ENCODE measurements at regions not wholly inside any gene's neighbourhood (a gene's known extent, or its start where the extent isn't known, plus 50 kb on each side); places are given as distances from the start of the nearest gene placed in this dataset.
"Not testable (repeated sequence)": the region's sequence is repeated elsewhere in the genome, so short reads cannot be mapped to it uniquely, and the experiment has no call there.

DNA sequence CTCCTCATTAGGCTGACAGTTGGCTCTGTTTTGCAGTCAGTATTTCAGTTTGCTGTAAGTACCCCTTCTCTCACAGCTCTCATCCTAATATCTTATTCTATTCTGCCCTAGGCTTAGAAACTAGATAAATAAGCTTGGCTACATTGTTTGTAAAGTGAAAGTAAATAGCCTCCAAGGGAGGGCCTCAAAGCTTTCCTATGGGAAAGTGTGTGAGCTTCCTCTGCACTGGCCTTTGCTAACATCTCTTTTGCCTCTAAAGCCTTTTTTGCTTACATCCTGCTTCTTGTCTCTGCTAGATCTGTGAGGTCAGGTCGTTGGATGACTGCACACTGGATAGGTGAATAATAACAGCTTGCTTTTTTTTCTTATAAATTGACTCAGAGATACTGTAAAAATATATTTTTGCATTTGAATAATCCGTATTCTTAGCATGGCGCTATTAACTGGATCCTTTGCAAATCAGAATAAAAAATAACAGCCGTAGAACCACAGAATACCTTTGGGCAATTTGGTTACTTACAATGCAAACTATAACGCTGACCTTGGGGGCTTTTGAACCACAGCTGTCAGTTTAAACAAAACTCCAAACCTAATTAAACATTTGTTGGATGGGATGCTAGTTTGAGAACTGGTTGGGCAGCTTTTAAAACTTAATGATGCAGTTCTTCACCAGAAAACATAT is 55.1 kb downstream of the TTC6 start:
- no peak for DNase-seq

DNA sequence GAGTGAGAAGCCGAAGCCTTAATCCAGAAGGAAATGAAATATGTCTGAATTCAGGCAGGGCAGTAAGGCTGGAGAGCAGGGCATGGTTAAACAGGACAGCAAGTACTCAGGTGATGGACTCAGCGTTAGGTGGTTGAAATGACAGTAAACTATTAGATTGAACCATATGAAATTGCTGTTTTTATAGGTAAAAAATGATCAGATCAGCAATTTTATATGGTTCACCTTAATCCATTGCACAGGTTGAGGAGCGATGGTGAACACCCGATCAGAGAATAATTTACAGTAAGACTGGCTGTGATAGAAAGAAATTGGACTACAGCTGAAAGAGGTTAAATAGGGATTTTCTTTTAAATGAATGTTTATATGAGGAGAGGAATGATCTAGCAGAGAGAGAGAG is 56.6 kb downstream of the TTC6 start:
- no peak for DNase-seq

DNA sequence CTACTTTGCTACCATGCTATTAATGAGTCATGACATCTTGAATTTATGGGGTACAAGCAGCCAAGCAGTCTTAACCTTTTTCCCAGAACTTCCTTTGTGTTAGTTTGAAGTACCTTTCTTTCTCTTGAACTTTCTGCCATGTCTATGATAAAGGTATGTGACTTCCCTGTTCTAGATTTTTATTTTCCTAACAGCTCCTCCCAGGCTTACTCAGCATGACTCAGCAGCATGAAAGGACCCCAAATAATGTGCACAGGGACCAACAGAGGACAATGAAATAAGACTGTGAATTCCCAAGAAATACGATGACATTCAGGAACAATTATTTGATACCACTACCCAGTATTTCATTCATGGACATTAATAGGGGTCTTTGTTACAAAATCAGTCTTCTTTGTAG is 60.0 kb downstream of the TTC6 start:
- DNase-seq: no peak

DNA sequence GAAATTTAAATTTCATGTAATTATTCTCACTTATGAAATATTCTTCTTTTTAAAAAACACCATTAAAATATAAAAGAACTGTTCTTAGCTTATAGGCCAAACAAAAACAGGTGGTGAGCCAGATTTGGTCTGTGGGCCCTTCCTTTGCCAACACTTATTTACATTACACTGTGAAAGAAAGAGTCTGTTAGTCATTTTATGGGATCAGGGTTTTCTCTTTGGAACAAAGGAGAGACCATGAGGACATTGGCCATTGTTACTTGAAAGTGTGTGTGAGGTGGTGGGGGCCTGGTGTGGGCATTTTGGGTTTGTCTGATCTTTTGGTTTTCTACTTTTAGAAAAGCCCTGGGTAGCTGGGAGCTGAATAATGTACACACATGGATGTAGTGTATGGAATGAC is 62.7 kb downstream of the TTC6 start:
- peak; percentile 7 for DNase-seq

DNA sequence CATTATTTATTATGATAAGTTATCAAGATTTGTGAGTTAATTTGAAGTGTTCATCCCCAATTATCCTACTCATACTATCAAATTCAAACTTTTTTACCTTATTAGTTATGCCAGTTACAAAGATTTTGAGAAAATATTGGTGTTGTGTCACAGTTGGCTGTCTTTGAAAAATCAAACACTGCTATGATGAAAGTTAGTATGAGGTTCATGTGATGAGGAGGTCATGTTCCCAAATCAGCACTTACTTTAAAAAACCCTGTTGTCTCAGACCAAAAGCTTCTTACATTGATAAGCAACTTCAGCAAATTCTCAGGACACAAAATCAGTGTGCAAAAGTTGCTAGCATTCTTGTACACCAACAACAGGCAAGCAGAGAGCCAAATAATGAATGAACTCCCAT is 68.1 kb downstream of the TTC6 start:
- no peak for DNase-seq

DNA sequence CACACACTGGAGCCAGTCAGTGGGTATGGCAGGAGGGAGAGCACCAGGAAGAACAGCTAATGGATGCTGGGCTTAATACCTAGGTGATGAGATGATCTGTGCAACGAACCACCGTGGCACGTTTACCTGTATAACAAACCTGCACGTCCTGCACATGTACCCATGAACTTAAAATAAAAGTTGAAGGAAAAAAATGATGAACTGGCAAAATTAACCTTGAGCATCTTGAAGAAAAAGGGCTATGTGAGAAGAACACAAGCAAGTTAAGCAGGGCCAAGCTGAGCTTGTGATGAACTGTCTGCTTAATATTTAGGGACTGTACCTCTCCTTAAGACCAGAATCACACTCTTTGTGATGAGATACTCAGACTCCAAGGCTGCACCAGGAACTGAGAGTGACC is 70.0 kb downstream of the TTC6 start:
- DNase-seq: no peak

DNA sequence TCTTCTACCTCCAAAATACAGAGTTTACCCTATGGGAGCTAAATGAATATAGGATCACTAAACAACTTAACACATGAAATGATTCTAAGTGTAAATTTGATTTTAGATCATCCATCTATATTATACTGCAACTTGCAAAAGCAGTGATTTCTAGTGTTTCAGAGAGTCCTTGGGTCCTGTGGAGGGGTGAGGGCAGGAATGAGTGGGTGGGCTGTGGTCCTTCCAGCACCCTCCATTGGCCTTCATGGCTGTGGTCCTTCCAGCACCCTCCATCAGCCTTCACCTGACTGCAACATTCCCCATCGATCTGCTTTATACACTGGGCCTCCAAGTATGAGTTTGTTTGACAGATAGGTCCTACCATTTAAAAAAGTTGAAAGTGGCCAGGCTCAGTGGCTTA is 70.5 kb downstream of the TTC6 start:
- no peak for DNase-seq

DNA sequence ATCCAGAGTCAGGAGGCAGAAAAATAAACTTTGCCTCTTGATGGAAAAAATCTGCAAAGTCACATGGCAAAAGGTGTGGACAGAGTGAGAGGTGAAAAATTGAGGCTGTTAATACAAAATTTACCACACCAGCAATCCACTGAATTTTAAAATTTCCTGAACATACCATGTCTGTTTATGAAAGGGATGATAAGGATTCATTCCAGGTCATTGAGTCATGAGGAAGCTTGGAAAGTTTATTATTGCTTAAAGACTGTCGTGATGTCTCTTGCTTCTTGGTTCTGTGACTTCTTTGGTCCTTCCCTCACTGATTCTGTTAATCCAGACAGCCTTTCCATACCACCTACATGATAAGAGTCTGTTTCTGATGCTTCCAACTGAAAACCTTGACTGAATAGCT is 73.2 kb downstream of the TTC6 start:
- DNase-seq: no peak

DNA sequence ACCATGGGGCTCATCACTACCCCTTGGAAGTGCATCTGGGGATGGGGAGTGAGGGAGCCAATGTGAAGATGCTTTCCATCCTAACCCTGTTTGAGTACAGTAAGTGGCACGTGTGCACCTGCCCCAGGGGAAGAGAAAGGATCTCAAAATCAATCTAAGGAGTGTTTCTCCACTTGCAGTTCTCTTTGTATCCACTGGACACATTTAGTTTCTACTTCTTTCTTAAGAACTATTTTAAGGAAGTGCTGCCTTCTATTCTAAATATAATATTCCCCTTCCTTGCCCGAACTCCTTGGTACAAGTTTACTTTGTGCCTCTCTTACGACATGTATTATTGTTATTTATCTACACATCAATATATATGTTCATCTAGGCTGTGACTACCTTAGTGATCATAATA is 73.8 kb downstream of the TTC6 start:
- DNase-seq: no peak

DNA sequence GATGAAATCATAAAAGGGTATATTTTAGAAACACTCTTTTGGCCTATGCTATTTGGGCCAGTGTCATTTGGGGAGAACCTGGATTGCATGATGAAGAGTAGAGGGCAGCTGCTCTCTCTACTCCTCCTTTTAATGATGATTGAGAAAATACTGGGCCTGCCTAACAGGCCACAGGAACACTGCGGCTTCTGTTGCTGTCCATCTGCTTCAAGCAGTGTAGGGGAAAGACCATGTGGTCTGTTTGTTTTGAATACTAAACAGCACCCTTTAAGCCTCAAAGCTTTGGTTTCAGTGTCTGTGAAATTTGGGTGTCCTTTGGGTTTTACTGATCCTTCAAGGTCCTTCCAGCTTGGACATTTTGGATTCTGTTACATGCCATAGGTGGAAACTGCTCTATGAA is 78.0 kb downstream of the TTC6 start:
- DNase-seq: peak; percentile 7

DNA sequence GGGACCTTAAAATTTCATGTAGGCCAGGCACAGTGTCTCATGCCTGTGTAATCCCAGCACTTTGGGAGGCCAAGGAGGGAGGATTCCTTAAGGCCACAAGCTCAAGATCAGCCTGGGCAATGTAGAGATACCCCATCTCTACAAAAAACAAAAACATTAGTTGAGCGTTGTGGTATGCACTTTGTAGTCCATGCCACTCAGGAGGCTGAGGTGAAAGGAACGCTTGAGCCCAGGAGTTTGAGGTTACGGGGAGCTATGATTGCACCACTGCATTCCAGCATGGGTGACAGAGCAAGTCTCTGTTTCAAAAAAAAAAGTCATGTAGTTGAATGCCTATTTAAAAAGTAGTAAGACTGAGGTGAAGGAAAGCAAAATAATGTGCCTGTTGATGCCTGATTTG is 83.5 kb downstream of the TTC6 start:
- no peak for DNase-seq

DNA sequence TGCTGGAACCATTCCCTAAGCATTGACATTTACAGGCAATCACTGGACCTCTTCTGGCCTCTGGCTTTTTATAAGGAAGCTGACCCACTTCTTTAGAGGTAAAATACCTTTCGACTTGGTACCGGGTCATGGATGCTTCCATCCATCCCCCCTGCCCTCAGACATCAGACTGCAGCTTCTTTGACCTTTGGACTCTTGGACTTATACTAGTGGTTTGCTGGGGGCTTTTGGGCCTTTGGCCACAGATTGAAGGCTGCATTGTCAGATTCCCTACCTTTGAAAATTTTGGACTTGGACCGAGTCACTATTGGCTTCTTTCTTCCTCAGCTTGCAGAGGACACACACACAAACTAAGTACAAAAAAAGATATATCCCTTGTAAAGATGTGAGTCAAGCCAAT is 86.1 kb downstream of the TTC6 start:
- no peak for DNase-seq

DNA sequence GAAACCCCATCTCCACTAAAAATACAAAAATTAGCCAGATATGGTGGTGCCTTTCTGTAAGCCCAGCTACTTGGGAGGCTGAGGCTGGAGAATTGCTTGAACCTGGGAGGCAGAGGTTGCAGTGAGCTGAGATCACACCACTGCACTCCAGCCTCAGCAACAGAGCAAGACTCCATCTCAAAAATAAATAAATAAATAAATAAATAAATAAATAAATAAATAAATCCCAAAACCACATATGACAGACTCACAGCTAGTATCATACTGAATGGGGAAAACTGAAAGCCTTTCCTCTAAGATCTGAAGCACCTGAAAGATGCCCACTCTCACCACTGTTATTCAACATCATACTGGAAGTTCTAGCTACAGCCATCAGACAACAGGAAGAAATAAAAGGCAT is 97.3 kb downstream of the TTC6 start:
- not testable (repeated sequence) for DNase-seq

DNA sequence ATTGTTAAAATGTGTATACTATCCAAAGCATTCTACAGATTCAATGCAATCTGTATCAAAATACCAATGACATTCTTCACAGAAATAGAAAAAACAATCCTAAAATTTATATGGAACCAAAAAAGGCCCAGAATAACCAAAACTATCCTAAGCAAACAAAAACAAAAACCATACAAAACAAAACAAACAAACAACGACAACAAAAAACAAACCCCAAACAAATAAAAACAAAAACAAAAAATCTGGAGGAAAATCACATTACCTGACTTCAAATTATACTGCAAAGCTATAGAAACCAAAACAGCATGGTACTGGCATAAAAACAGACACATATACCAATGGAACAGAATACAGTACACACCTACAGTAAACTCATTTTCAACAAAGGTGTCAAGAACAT is 98.0 kb downstream of the TTC6 start:
- not testable (repeated sequence) for DNase-seq

DNA sequence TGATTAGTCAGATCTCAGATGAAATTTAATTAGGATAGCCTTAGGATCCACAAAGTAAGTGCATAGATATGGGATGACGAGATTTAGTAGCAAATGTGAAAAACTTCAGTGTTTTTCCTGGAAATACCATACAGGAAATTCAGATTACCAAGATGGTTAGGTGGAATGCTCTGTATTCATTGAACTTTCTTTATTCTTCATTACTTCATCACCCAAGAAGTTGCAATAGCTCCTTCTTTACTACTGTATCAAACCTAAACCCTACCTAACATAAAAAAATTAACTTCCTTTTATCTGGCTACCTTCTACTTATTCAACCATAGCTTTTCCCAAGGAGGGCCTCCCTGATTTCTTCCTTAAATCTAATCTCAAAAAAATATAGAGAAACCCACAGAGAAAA is 100.4 kb downstream of the TTC6 start:
- no peak for DNase-seq

DNA sequence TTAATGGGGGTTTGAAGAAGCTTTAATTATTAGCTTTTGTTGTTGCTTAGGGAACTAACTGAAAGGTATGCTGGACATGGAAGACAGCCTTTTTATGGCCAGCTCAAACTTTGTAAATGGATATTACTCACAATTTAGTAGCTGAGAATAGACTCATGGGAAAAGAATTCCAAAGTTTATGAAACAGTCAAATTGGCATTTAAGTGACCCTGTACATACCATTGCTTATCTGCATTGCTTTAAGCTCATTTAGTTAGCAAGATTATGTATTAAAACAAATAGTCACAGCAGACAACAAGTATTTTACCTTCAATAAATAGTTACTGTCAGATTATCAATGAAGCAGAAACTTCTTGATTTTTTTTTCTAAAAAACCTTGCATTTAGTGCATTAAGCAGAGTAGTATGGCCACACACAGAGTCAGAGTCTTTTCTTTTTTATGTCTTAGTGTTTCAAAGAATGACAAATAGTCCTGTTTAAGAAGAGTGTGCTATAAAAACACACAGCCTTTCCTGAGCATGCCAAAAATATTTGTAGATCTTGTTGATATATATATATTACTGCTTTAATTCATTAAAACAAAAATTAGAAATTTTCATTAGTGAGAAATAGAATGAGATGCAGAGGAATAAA is 102.2 kb downstream of the TTC6 start:
- DNase-seq: no peak

DNA sequence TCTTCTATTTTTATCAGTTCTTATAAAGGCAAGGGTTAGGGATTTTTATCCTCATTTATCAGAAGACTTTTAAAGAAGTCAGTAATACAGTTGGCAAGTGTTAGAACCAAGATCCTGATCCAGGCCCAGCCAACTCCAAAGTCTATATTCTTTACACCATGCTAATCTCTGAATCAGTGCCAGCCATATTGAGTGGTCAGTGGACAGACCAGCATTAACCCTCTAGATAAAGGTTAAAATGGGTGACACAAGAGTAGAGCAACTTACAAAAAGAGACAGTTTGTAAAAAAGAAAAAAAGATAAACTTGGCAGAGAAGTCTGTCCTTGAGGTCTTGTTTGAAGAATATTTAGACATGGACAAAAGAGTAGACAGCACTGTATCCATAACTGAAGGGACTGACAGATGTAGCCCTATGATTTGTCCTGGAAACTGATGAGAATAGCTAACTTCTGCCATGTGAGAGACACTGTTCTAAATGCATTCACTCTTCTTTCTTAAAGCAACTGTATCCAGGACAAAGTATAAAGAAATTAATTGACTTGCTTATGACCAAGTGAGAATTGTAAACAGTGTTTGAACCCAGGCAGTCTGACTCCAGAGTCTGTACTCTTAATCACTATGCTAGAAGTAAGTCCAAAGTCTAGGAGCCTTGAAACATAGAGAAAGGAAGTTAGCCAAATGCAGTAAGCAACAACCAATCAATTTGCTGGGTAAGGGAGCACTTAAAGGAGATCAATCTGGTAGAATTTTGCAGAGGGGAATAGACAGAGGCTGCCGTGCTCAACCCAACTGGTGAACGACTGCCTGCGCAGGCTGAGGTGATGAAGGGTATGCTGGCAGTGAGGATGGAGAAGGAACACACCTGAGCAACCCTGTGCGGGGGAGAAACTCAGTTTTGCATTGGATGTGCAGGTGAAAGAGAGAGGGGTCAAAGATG is 103.7 kb downstream of the TTC6 start:
- no peak for DNase-seq

DNA sequence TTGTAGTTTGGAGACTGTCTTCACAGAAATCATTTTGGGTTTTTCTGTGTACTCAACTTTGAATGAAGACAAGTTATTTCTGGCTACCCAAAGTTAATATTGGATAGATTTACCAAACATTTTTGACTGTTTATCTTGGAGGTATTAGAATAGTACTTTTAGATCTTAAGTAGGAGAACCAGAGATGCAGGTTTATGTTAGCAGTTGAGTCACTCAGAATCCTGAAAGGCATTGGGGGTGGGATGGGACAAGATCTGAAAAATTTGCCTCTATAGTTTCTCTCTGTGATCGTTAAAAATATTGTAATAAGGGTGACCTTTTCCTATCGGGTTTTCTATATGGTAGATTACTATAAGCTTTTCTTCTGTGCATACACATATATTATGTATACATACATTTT is 112.3 kb downstream of the TTC6 start:
- DNase-seq: no peak

DNA sequence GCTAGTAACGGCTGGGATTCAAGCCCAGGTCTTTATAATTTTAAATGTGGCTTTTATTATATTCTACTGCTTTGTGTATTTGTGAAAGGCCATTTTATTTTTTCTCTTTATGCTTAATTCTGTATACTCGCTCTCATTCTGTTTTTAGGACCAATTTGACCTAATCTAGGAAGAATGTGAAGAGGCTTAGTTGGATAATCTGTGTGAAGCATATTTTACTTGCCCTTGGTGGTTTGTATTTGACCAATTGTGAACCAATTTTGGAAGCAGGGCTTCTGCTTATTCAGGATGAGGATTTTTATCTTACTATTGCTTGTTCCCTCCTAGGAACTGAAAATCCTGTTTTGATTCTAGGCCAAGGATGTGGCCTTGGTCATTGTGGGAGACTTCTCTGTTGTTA is 113.1 kb downstream of the TTC6 start:
- DNase-seq: no peak

DNA sequence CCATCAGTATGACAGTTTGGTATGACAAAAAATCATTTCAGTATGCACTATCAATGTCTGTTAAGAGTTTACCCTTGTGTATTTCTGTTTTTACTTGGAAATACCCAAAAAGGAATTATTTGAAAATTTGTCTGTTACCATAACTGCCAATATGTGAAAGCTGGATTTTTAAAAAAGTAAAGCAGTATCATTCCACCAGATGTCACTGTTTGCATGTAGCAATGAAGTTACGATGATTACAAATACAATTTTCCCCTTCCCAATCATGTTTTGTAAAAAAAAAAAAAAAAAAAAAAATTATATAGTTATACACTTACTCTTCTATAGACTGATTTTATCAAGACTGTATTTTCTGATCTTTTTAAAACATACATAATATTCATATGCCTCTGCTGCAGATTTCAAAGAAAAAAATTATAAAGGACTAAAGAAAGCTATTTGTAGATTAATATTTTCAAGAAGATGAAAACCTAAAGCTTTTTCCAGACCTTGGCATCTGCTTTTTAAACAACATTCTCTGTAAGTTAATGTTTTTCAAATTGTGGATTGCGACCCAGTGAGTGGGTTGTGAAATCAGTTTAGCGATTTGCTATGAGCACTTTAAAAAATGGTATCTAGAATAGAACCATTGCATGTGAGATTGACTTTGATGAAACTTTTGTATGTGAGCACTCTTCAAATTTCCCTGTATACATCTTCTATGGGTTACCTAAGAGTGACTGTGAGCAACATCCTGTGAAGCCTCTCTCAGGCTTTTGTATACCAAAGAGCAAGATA is 114.2 kb downstream of the TTC6 start:
- peak; percentile 52 for DNase-seq

DNA sequence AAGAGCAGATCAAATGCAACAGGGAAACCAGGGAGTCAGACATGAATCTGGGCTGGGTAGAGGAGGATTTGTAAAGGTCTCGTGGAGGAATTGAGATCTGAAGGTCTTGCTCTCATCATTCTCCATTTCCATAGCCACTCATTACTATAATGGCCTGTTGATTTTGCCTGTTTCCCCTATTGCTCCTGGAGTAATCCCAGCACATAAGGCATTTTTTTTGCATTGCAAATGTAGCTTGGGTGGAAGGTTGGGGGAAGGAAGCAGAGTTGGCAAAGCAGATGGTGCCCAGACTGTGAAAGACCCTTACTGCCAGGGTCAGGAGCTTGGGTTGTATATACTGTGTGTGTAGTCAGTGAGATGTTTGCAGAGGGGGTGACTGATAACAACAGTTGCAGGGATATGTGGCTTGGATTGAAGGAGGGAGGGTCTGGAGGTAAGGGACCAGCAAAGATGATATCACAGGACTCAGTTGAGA is 116.0 kb downstream of the TTC6 start:
- DNase-seq: no peak

DNA sequence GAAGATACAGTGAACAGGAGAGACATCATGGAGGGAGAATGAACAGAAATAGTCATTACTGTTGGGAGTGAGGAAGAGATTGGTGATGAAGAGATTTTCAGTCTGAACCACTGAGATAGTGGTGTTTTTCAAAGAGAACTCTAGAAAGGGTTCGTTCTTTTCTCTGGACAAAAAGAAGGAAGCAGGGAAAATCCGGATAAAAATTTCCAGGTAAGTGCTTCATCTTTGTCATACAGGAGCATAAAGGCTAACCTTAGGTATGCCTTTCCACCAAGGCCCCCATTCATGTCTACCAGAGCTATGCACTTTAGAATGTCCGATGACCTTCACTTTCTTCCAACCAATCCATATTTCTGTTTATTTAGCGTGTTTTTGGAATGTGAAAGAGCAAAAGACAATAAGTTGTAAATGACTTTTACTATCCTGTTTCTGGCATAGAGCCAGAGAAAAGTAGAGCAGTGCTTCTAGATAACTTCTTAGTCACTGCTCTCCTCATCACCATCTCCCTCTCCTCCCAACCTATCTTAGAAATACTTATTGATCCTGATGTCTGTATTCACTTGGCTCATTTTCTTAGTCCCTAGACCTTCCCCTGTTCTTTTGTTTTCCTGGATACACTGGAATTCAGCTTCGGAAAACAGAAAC is 116.5 kb downstream of the TTC6 start:
- no peak for DNase-seq

DNA sequence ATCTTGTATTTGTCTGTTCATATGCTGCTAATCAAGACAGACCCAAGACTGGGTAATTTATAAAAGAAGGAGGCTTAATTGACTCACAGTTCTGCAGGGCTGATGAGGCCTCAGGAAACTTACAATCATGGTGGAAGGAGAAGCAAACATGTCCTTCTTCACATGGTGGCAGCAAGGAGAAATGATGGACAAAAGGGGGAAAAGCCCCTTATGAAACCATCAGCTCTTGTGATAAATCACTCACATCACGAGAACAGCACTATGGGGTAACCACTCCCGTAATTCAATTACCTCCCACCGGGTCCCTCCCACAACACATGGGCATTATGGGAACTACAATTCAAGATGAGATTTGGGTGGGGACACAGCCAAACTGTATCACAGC is 117.0 kb downstream of the TTC6 start:
- DNase-seq: not testable (repeated sequence)
